ENCODE measurements at regions not wholly inside any gene's neighbourhood (a gene's known extent, or its start where the extent isn't known, plus 50 kb on each side); places are given as distances from the start of the nearest gene placed in this dataset.
"Not testable (repeated sequence)": the region's sequence is repeated elsewhere in the genome, so short reads cannot be mapped to it uniquely, and the experiment has no call there.

- H3K9me3 ChIP-seq (ENCODE audit: low read length), result not testable (repeated sequence)
Measured at GRCh38 chr2:194462883-194463282, 1194.1 kb upstream of the SLC39A10 start.

GRCh38 chr2:194455358-194455757 lies 1201.7 kb upstream of the SLC39A10 start:
- Histone ChIP-seq H3K36me3 (ENCODE audit: insufficient read depth, low read length) (no peaks in the 10 kb centered on the region), H3K9ac (ENCODE audit: low read length) (no peak overlapping the region), H3K4me1 (ENCODE audit: insufficient read depth, low read length) (no peaks in the 10 kb centered on the region), H3K9me3 (ENCODE audit: low read length) (no peaks in the 10 kb centered on the region), H3K27ac (ENCODE audit: low read depth, low read length) (no peak overlapping the region), H3K27me3 (ENCODE audit: control insufficient read depth in 1 of 2, insufficient read depth in 2 of 2, low read length in 2 of 2) (no peaks in the 10 kb centered on the region), H3K4me3 (ENCODE audit: low read depth in 1 of 2, low read length in 2 of 2) (no peak overlapping the region)

More at GRCh38 chr2:194462883-194463282, 1194.1 kb upstream of the SLC39A10 start:
- H3K27ac ChIP-seq (ENCODE audit: low read depth, low read length); H3K4me3 ChIP-seq (ENCODE audit: low read depth in 1 of 2, low read length in 2 of 2); H3K36me3 ChIP-seq (ENCODE audit: insufficient read depth, low read length); H3K4me1 ChIP-seq (ENCODE audit: insufficient read depth, low read length); H3K27me3 ChIP-seq (ENCODE audit: control insufficient read depth in 1 of 2, insufficient read depth in 2 of 2, low read length in 2 of 2); H3K9ac ChIP-seq (ENCODE audit: low read length): not testable (repeated sequence)

GRCh38 chr2:194452504-194452903 lies 1204.5 kb upstream of the SLC39A10 start:
- H3K4me3 ChIP-seq (ENCODE audit: low read depth in 1 of 2, low read length in 2 of 2), result no peak overlapping the region
- H3K27ac ChIP-seq (ENCODE audit: low read depth, low read length), result no peak overlapping the region
- H3K36me3 ChIP-seq (ENCODE audit: insufficient read depth, low read length), result no peaks in the 10 kb centered on the region
- H3K4me1 ChIP-seq (ENCODE audit: insufficient read depth, low read length), result no peaks in the 10 kb centered on the region
- H3K9me3 ChIP-seq (ENCODE audit: low read length), result no peaks in the 10 kb centered on the region
- H3K27me3 ChIP-seq (ENCODE audit: control insufficient read depth in 1 of 2, insufficient read depth in 2 of 2, low read length in 2 of 2), result no peaks in the 10 kb centered on the region
- H3K9ac ChIP-seq (ENCODE audit: low read length), result no peak overlapping the region

- H3K4me3 ChIP-seq (ENCODE audit: low read depth in 1 of 2, low read length in 2 of 2), result no peak overlapping the region
- no peaks in the 10 kb centered on the region for H3K27me3 ChIP-seq (ENCODE audit: control insufficient read depth in 1 of 2, insufficient read depth in 2 of 2, low read length in 2 of 2)
- no peak overlapping the region for H3K9ac ChIP-seq (ENCODE audit: low read length)
- H3K4me1 ChIP-seq (ENCODE audit: insufficient read depth, low read length), result no peaks in the 10 kb centered on the region
- H3K27ac ChIP-seq (ENCODE audit: low read depth, low read length), result no peak overlapping the region
- H3K36me3 ChIP-seq (ENCODE audit: insufficient read depth, low read length), result no peaks in the 10 kb centered on the region
- H3K9me3 ChIP-seq (ENCODE audit: low read length), result no peaks in the 10 kb centered on the region
Measured at GRCh38 chr2:194445226-194445625, 1211.8 kb upstream of the SLC39A10 start.

GRCh38 chr2:194443926-194444325 lies 1213.1 kb upstream of the SLC39A10 start:
- H3K27me3 ChIP-seq (ENCODE audit: control insufficient read depth in 1 of 2, insufficient read depth in 2 of 2, low read length in 2 of 2), result no peaks in the 10 kb centered on the region
- H3K9me3 ChIP-seq (ENCODE audit: low read length), result no peaks in the 10 kb centered on the region
- H3K4me1 ChIP-seq (ENCODE audit: insufficient read depth, low read length), result no peaks in the 10 kb centered on the region
- no peak overlapping the region for H3K9ac ChIP-seq (ENCODE audit: low read length)
- no peaks in the 10 kb centered on the region for H3K36me3 ChIP-seq (ENCODE audit: insufficient read depth, low read length)
- no peak overlapping the region for H3K27ac ChIP-seq (ENCODE audit: low read depth, low read length)
- H3K4me3 ChIP-seq (ENCODE audit: low read depth in 1 of 2, low read length in 2 of 2), result no peak overlapping the region

- Histone ChIP-seq H3K9ac (ENCODE audit: low read length) (no peak overlapping the region), H3K4me1 (ENCODE audit: insufficient read depth, low read length) (no peaks in the 10 kb centered on the region), H3K36me3 (ENCODE audit: insufficient read depth, low read length) (no peaks in the 10 kb centered on the region), H3K4me3 (ENCODE audit: low read depth in 1 of 2, low read length in 2 of 2) (no peak overlapping the region), H3K9me3 (ENCODE audit: low read length) (no peaks in the 10 kb centered on the region), H3K27me3 (ENCODE audit: control insufficient read depth in 1 of 2, insufficient read depth in 2 of 2, low read length in 2 of 2) (no peaks in the 10 kb centered on the region), H3K27ac (ENCODE audit: low read depth, low read length) (no peak overlapping the region)
Measured at GRCh38 chr2:194424683-194425209, 1232.3 kb upstream of the SLC39A10 start.

GRCh38 chr2:194411221-194411620 lies 1245.8 kb upstream of the SLC39A10 start:
- H3K9me3 ChIP-seq (ENCODE audit: low read length), result no peaks in the 10 kb centered on the region
- no peaks in the 10 kb centered on the region for H3K4me1 ChIP-seq (ENCODE audit: insufficient read depth, low read length)
- no peak overlapping the region for H3K27ac ChIP-seq (ENCODE audit: low read depth, low read length)
- H3K27me3 ChIP-seq (ENCODE audit: control insufficient read depth in 1 of 2, insufficient read depth in 2 of 2, low read length in 2 of 2), result no peaks in the 10 kb centered on the region
- no peaks in the 10 kb centered on the region for H3K36me3 ChIP-seq (ENCODE audit: insufficient read depth, low read length)
- H3K9ac ChIP-seq (ENCODE audit: low read length), result no peak overlapping the region
- no peak overlapping the region for H3K4me3 ChIP-seq (ENCODE audit: low read depth in 1 of 2, low read length in 2 of 2)

GRCh38 chr2:194395818-194396217 lies 1261.2 kb upstream of the SLC39A10 start:
- H3K4me3 ChIP-seq (ENCODE audit: low read depth in 1 of 2, low read length in 2 of 2), result no peak overlapping the region
- H3K27me3 ChIP-seq (ENCODE audit: control insufficient read depth in 1 of 2, insufficient read depth in 2 of 2, low read length in 2 of 2), result no peaks in the 10 kb centered on the region
- no peaks in the 10 kb centered on the region for H3K4me1 ChIP-seq (ENCODE audit: insufficient read depth, low read length)
- H3K9ac ChIP-seq (ENCODE audit: low read length), result no peak overlapping the region
- H3K9me3 ChIP-seq (ENCODE audit: low read length), result no peaks in the 10 kb centered on the region
- no peaks in the 10 kb centered on the region for H3K36me3 ChIP-seq (ENCODE audit: insufficient read depth, low read length)
- H3K27ac ChIP-seq (ENCODE audit: low read depth, low read length), result no peak overlapping the region

- Histone ChIP-seq H3K4me3 (ENCODE audit: low read depth in 1 of 2, low read length in 2 of 2) (no peak overlapping the region), H3K36me3 (ENCODE audit: insufficient read depth, low read length) (no peaks in the 10 kb centered on the region), H3K9me3 (ENCODE audit: low read length) (no peaks in the 10 kb centered on the region), H3K27me3 (ENCODE audit: control insufficient read depth in 1 of 2, insufficient read depth in 2 of 2, low read length in 2 of 2) (no peaks in the 10 kb centered on the region), H3K4me1 (ENCODE audit: insufficient read depth, low read length) (no peaks in the 10 kb centered on the region), H3K27ac (ENCODE audit: low read depth, low read length) (no peak overlapping the region), H3K9ac (ENCODE audit: low read length) (no peak overlapping the region)
Measured at GRCh38 chr2:194385376-194385775, 1271.7 kb upstream of the SLC39A10 start.

- H3K9me3 ChIP-seq (ENCODE audit: low read length), result no peaks in the 10 kb centered on the region
- H3K4me1 ChIP-seq (ENCODE audit: insufficient read depth, low read length), result no peaks in the 10 kb centered on the region
- no peaks in the 10 kb centered on the region for H3K36me3 ChIP-seq (ENCODE audit: insufficient read depth, low read length)
- no peak overlapping the region for H3K27ac ChIP-seq (ENCODE audit: low read depth, low read length)
- H3K27me3 ChIP-seq (ENCODE audit: control insufficient read depth in 1 of 2, insufficient read depth in 2 of 2, low read length in 2 of 2), result no peaks in the 10 kb centered on the region
- no peak overlapping the region for H3K9ac ChIP-seq (ENCODE audit: low read length)
- H3K4me3 ChIP-seq (ENCODE audit: low read depth in 1 of 2, low read length in 2 of 2), result no peak overlapping the region
Measured at GRCh38 chr2:194383401-194383800, 1273.6 kb upstream of the SLC39A10 start.

- H3K36me3 ChIP-seq (ENCODE audit: insufficient read depth, low read length), result no peaks in the 10 kb centered on the region
- H3K4me3 ChIP-seq (ENCODE audit: low read depth in 1 of 2, low read length in 2 of 2), result no peak overlapping the region
- H3K9ac ChIP-seq (ENCODE audit: low read length), result no peak overlapping the region
- H3K27ac ChIP-seq (ENCODE audit: low read depth, low read length), result no peak overlapping the region
- H3K4me1 ChIP-seq (ENCODE audit: insufficient read depth, low read length), result no peaks in the 10 kb centered on the region
- H3K27me3 ChIP-seq (ENCODE audit: control insufficient read depth in 1 of 2, insufficient read depth in 2 of 2, low read length in 2 of 2), result no peaks in the 10 kb centered on the region
- no peaks in the 10 kb centered on the region for H3K9me3 ChIP-seq (ENCODE audit: low read length)
Measured at GRCh38 chr2:194382221-194382620, 1274.8 kb upstream of the SLC39A10 start.

- no peaks in the 10 kb centered on the region for H3K4me1 ChIP-seq (ENCODE audit: insufficient read depth, low read length)
- H3K36me3 ChIP-seq (ENCODE audit: insufficient read depth, low read length), result no peaks in the 10 kb centered on the region
- no peak overlapping the region for H3K9ac ChIP-seq (ENCODE audit: low read length)
- no peaks in the 10 kb centered on the region for H3K27me3 ChIP-seq (ENCODE audit: control insufficient read depth in 1 of 2, insufficient read depth in 2 of 2, low read length in 2 of 2)
- no peak overlapping the region for H3K27ac ChIP-seq (ENCODE audit: low read depth, low read length)
- no peak overlapping the region for H3K4me3 ChIP-seq (ENCODE audit: low read depth in 1 of 2, low read length in 2 of 2)
- H3K9me3 ChIP-seq (ENCODE audit: low read length), result no peaks in the 10 kb centered on the region
Measured at GRCh38 chr2:194380011-194380410, 1277.0 kb upstream of the SLC39A10 start.

Measured in muscle layer of colon (tissue), 2 donors.